ENCODE measurements at regions not wholly inside any gene's neighbourhood (a gene's known extent, or its start where the extent isn't known, plus 50 kb on each side); places are given as distances from the start of the nearest gene placed in this dataset.

DNA sequence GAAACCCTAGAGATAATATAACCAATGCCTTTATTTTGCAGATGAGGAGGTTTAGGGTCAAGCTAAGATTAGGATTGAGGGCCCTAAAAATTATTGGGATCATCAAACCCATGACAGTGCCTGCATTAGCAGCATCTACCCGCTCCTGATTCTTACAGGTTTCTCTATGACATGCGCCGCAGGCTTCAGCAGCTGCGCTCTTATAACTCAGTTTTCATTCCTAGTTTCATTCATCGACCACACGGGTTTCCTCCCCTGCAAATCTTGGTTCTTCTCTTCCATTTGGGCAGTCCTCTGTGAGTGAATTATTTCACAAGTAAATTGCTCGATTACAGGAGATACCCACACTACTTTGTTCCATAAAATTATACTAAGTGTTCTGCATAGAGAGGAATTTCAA lies 137.2 kb downstream of the SLC24A2 start:
- Histone ChIP-seq H3K4me1 (ENCODE audit: insufficient read depth, low read length) (no peaks in the 10 kb centered on the region), H3K27me3 (ENCODE audit: control insufficient read depth in 1 of 2, insufficient read depth in 2 of 2, low read length in 2 of 2) (no peaks in the 10 kb centered on the region)

DNA sequence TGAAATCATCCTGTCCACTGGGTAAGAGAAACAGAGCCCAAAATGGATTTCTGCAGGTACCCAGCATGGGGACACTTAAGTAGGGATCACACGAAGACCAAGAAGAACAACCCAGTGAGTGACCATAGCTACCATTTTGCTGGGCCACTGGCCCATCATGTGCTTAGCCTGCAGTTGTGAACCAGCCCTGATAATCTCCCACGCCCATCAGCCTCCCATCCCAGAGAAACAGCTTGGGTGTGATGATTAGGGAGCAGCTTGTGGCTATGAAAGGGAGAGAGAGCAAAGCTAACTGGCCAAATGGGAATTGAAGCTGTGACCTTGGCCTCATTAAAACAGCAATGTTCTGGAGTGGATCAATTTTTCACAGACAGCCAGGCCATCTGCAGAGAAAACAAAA lies 138.5 kb downstream of the SLC24A2 start:
- H3K4me3 ChIP-seq (ENCODE audit: low read depth in 1 of 2, low read length in 2 of 2), result no peak overlapping the region
- H3K9ac ChIP-seq (ENCODE audit: low read length), result no peak overlapping the region
- no peaks in the 10 kb centered on the region for H3K36me3 ChIP-seq (ENCODE audit: insufficient read depth, low read length)
- H3K9me3 ChIP-seq (ENCODE audit: low read length), result no peaks in the 10 kb centered on the region
- no peaks in the 10 kb centered on the region for H3K27me3 ChIP-seq (ENCODE audit: control insufficient read depth in 1 of 2, insufficient read depth in 2 of 2, low read length in 2 of 2)
- H3K27ac ChIP-seq (ENCODE audit: low read depth, low read length), result no peak overlapping the region
- H3K4me1 ChIP-seq (ENCODE audit: insufficient read depth, low read length), result no peaks in the 10 kb centered on the region

More for the DNA sequence above, 137.2 kb downstream of the SLC24A2 start:
- H3K36me3 ChIP-seq (ENCODE audit: insufficient read depth, low read length), result no peaks in the 10 kb centered on the region
- H3K27ac ChIP-seq (ENCODE audit: low read depth, low read length), result no peak overlapping the region
- H3K4me3 ChIP-seq (ENCODE audit: low read depth in 1 of 2, low read length in 2 of 2), result no peak overlapping the region
- no peak overlapping the region for H3K9ac ChIP-seq (ENCODE audit: low read length)
- no peaks in the 10 kb centered on the region for H3K9me3 ChIP-seq (ENCODE audit: low read length)

GRCh38 chr9:19649336-19650041 lies 139.3 kb downstream of the SLC24A2 start:
- H3K9ac ChIP-seq (ENCODE audit: low read length), result no peak overlapping the region
- no peaks in the 10 kb centered on the region for H3K36me3 ChIP-seq (ENCODE audit: insufficient read depth, low read length)
- no peak overlapping the region for H3K4me3 ChIP-seq (ENCODE audit: low read depth in 1 of 2, low read length in 2 of 2)
- no peaks in the 10 kb centered on the region for H3K4me1 ChIP-seq (ENCODE audit: insufficient read depth, low read length)
- H3K9me3 ChIP-seq (ENCODE audit: low read length), result no peaks in the 10 kb centered on the region
- no peak overlapping the region for H3K27ac ChIP-seq (ENCODE audit: low read depth, low read length)
- H3K27me3 ChIP-seq (ENCODE audit: control insufficient read depth in 1 of 2, insufficient read depth in 2 of 2, low read length in 2 of 2), result no peaks in the 10 kb centered on the region

- no peak overlapping the region for H3K9ac ChIP-seq (ENCODE audit: low read length)
- no peak overlapping the region for H3K4me3 ChIP-seq (ENCODE audit: low read depth in 1 of 2, low read length in 2 of 2)
- H3K27ac ChIP-seq (ENCODE audit: low read depth, low read length), result no peak overlapping the region
- no peaks in the 10 kb centered on the region for H3K36me3 ChIP-seq (ENCODE audit: insufficient read depth, low read length)
- H3K27me3 ChIP-seq (ENCODE audit: control insufficient read depth in 1 of 2, insufficient read depth in 2 of 2, low read length in 2 of 2), result no peaks in the 10 kb centered on the region
- no peaks in the 10 kb centered on the region for H3K4me1 ChIP-seq (ENCODE audit: insufficient read depth, low read length)
- H3K9me3 ChIP-seq (ENCODE audit: low read length), result no peaks in the 10 kb centered on the region
These were observed 140.2 kb downstream of the SLC24A2 start for GRCh38 chr9:19648672-19649071.

DNA sequence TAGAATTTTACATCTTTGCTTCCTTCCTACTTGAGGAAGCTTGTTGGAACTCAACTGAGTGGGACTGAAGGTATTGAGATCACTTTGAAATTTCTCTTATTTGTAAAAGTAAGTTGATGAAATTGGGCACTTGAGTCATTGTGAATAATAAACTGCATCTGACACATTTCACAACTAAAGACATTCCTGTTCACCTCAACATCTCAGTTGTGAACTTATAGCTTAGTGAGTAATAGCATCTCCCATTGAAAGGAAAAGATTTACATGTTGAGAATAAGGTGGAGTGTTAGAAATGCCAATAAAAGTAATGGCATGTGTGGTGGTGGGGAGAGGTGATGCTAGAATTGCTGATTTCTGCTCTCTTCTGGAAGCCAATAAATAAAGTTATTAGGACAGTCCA lies 145.0 kb downstream of the SLC24A2 start:
- H3K27ac ChIP-seq (ENCODE audit: low read depth, low read length), result no peak overlapping the region

GRCh38 chr9:19642256-19642655 lies 146.6 kb downstream of the SLC24A2 start:
- H3K9me3 ChIP-seq (ENCODE audit: low read length), result no peaks in the 10 kb centered on the region
- no peaks in the 10 kb centered on the region for H3K27me3 ChIP-seq (ENCODE audit: control insufficient read depth in 1 of 2, insufficient read depth in 2 of 2, low read length in 2 of 2)
- H3K27ac ChIP-seq (ENCODE audit: low read depth, low read length), result no peak overlapping the region
- no peaks in the 10 kb centered on the region for H3K36me3 ChIP-seq (ENCODE audit: insufficient read depth, low read length)
- no peak overlapping the region for H3K4me3 ChIP-seq (ENCODE audit: low read depth in 1 of 2, low read length in 2 of 2)
- no peak overlapping the region for H3K9ac ChIP-seq (ENCODE audit: low read length)
- no peaks in the 10 kb centered on the region for H3K4me1 ChIP-seq (ENCODE audit: insufficient read depth, low read length)

More for the DNA sequence above, 145.0 kb downstream of the SLC24A2 start:
- Histone ChIP-seq H3K9me3 (ENCODE audit: low read length) (no peaks in the 10 kb centered on the region), H3K36me3 (ENCODE audit: insufficient read depth, low read length) (no peaks in the 10 kb centered on the region), H3K4me1 (ENCODE audit: insufficient read depth, low read length) (no peaks in the 10 kb centered on the region), H3K4me3 (ENCODE audit: low read depth in 1 of 2, low read length in 2 of 2) (no peak overlapping the region), H3K27me3 (ENCODE audit: control insufficient read depth in 1 of 2, insufficient read depth in 2 of 2, low read length in 2 of 2) (no peaks in the 10 kb centered on the region), H3K9ac (ENCODE audit: low read length) (no peak overlapping the region)

- Histone ChIP-seq H3K27me3 (ENCODE audit: control insufficient read depth in 1 of 2, insufficient read depth in 2 of 2, low read length in 2 of 2) (no peaks in the 10 kb centered on the region), H3K4me3 (ENCODE audit: low read depth in 1 of 2, low read length in 2 of 2) (no peak overlapping the region), H3K27ac (ENCODE audit: low read depth, low read length) (no peak overlapping the region), H3K36me3 (ENCODE audit: insufficient read depth, low read length) (no peaks in the 10 kb centered on the region), H3K9me3 (ENCODE audit: low read length) (no peaks in the 10 kb centered on the region), H3K4me1 (ENCODE audit: insufficient read depth, low read length) (no peaks in the 10 kb centered on the region), H3K9ac (ENCODE audit: low read length) (no peak overlapping the region)
These were observed 147.8 kb downstream of the SLC24A2 start for GRCh38 chr9:19641046-19641445.

DNA sequence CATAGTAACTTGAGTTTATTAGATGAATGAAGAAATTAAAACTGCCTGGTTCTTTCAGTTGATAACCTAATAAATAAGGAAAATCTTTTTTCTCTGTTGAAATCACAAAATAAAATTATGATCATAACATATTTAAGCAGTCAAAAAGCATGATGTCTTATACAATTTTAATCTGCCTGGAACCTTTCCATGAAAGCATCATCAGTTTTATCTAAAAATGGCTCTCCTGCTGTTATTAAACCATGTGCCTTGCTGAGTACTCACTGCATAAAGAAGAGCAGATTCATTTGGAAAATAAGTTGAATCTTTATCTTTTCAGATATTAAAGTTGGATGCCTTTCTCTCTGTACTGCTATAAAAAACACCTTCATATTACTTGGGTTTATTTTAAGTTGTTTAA lies 148.8 kb downstream of the SLC24A2 start:
- no peaks in the 10 kb centered on the region for H3K9me3 ChIP-seq (ENCODE audit: low read length)
- no peaks in the 10 kb centered on the region for H3K27me3 ChIP-seq (ENCODE audit: control insufficient read depth in 1 of 2, insufficient read depth in 2 of 2, low read length in 2 of 2)
- H3K27ac ChIP-seq (ENCODE audit: low read depth, low read length), result no peak overlapping the region
- H3K4me1 ChIP-seq (ENCODE audit: insufficient read depth, low read length), result no peaks in the 10 kb centered on the region
- no peak overlapping the region for H3K9ac ChIP-seq (ENCODE audit: low read length)
- H3K36me3 ChIP-seq (ENCODE audit: insufficient read depth, low read length), result no peaks in the 10 kb centered on the region
- H3K4me3 ChIP-seq (ENCODE audit: low read depth in 1 of 2, low read length in 2 of 2), result no peak overlapping the region

GRCh38 chr9:19637084-19637483 lies 151.8 kb downstream of the SLC24A2 start:
- H3K4me1 ChIP-seq (ENCODE audit: insufficient read depth, low read length), result no peaks in the 10 kb centered on the region
- no peak overlapping the region for H3K4me3 ChIP-seq (ENCODE audit: low read depth in 1 of 2, low read length in 2 of 2)
- H3K36me3 ChIP-seq (ENCODE audit: insufficient read depth, low read length), result no peaks in the 10 kb centered on the region
- no peak overlapping the region for H3K27ac ChIP-seq (ENCODE audit: low read depth, low read length)
- H3K27me3 ChIP-seq (ENCODE audit: control insufficient read depth in 1 of 2, insufficient read depth in 2 of 2, low read length in 2 of 2), result no peaks in the 10 kb centered on the region
- H3K9ac ChIP-seq (ENCODE audit: low read length), result no peak overlapping the region
- no peaks in the 10 kb centered on the region for H3K9me3 ChIP-seq (ENCODE audit: low read length)

GRCh38 chr9:19634881-19635280 lies 154.0 kb downstream of the SLC24A2 start:
- Histone ChIP-seq H3K27ac (ENCODE audit: low read depth, low read length) (no peak overlapping the region), H3K36me3 (ENCODE audit: insufficient read depth, low read length) (no peaks in the 10 kb centered on the region), H3K27me3 (ENCODE audit: control insufficient read depth in 1 of 2, insufficient read depth in 2 of 2, low read length in 2 of 2) (no peaks in the 10 kb centered on the region), H3K4me3 (ENCODE audit: low read depth in 1 of 2, low read length in 2 of 2) (no peak overlapping the region), H3K4me1 (ENCODE audit: insufficient read depth, low read length) (no peaks in the 10 kb centered on the region), H3K9ac (ENCODE audit: low read length) (no peak overlapping the region), H3K9me3 (ENCODE audit: low read length) (no peaks in the 10 kb centered on the region)

- H3K27ac ChIP-seq (ENCODE audit: low read depth, low read length), result no peak overlapping the region
- no peak overlapping the region for H3K4me3 ChIP-seq (ENCODE audit: low read depth in 1 of 2, low read length in 2 of 2)
- H3K9me3 ChIP-seq (ENCODE audit: low read length), result no peaks in the 10 kb centered on the region
- H3K4me1 ChIP-seq (ENCODE audit: insufficient read depth, low read length), result no peaks in the 10 kb centered on the region
- H3K27me3 ChIP-seq (ENCODE audit: control insufficient read depth in 1 of 2, insufficient read depth in 2 of 2, low read length in 2 of 2), result no peaks in the 10 kb centered on the region
- no peaks in the 10 kb centered on the region for H3K36me3 ChIP-seq (ENCODE audit: insufficient read depth, low read length)
- no peak overlapping the region for H3K9ac ChIP-seq (ENCODE audit: low read length)
These were observed 157.7 kb downstream of the SLC24A2 start for GRCh38 chr9:19631181-19631580.

DNA sequence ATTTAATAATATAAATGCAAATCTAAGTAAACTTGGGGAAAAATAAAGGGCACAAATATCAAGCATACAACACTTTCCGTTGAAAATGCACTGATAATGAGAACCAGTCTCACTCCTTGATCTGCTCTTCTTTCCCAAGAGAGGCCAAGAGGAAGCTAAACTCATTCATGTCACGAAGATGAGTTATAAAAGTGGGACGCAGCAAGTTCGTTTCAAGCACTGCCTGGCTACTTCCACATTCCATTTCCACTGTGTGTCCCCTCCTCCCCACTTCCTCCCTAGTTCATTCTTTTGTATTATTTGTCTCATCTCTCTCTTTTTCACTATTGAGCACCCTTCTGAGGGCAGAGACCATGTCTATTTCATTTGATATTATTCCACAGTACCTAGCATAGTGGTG lies 158.1 kb downstream of the SLC24A2 start:
- H3K36me3 ChIP-seq (ENCODE audit: insufficient read depth, low read length), result no peaks in the 10 kb centered on the region
- H3K27me3 ChIP-seq (ENCODE audit: control insufficient read depth in 1 of 2, insufficient read depth in 2 of 2, low read length in 2 of 2), result no peaks in the 10 kb centered on the region
- H3K27ac ChIP-seq (ENCODE audit: low read depth, low read length), result no peak overlapping the region
- no peak overlapping the region for H3K9ac ChIP-seq (ENCODE audit: low read length)
- H3K4me3 ChIP-seq (ENCODE audit: low read depth in 1 of 2, low read length in 2 of 2), result no peak overlapping the region
- H3K9me3 ChIP-seq (ENCODE audit: low read length), result no peaks in the 10 kb centered on the region
- no peaks in the 10 kb centered on the region for H3K4me1 ChIP-seq (ENCODE audit: insufficient read depth, low read length)

Measured in muscle layer of colon (tissue), 2 donors.